ENCODE measurements at regions not wholly inside any gene's neighbourhood (a gene's known extent, or its start where the extent isn't known, plus 50 kb on each side); places are given as distances from the start of the nearest gene placed in this dataset.

GRCh38 chr11:27820249-27820648, 120.0 kb upstream of the BDNF start:
- RAD21 ChIA-PET (ENCODE audit: low non-redundant PET in 1 of 2, low total read pairs in 2 of 2, uncharacterized antibody in 2 of 2, unreplicated experiment in 2 of 2), result no interaction called here
- CTCF ChIA-PET, result no interaction called here
- ATAC-seq, result no peak

More at GRCh38 chr11:27820249-27820648, 120.0 kb upstream of the BDNF start:
- no peaks in the 10 kb centered on the region for H4K20me1 ChIP-seq (ENCODE audit: insufficient read depth)
- intact Hi-C loops (cut with micrococcal nuclease), result no loop called here
- no peak overlapping the region for H3K9ac ChIP-seq (ENCODE audit: low read length)
- no peaks in the 10 kb centered on the region for H3K36me3 ChIP-seq (ENCODE audit: control insufficient read depth in 1 of 2, insufficient read depth in 2 of 2, low read length in 2 of 2)
- H3K9me2 ChIP-seq (ENCODE audit: insufficient read depth), result no peaks in the 10 kb centered on the region
- no peak overlapping the region for H2AFZ ChIP-seq (ENCODE audit: low read depth, low read length, poor library complexity, severe bottlenecking)
- H3K4me2 ChIP-seq (ENCODE audit: low read length), result no peak overlapping the region
- no peaks in the 10 kb centered on the region for H3K4me1 ChIP-seq (ENCODE audit: control insufficient read depth in 1 of 2, insufficient read depth in 2 of 2, low read length in 2 of 2)
- no peaks in the 10 kb centered on the region for H3K79me2 ChIP-seq (ENCODE audit: insufficient read depth, low read length)
- no TSS peak for BruUV-seq (replicated peaks)
- no peak for DNase-seq (ENCODE audit: low read depth, low spot score)
- H3K4me3 ChIP-seq (replicated peaks in 1 of 2; ENCODE audit: low read depth in 1 of 2, low read length in 2 of 2), result no peak overlapping the region
- no peak overlapping the region for H3K27ac ChIP-seq (ENCODE audit: low read depth, low read length)
- POLR2A ChIA-PET, result no interaction called here
- no peaks in the 10 kb centered on the region for H3K9me3 ChIP-seq (ENCODE audit: control insufficient read depth in 1 of 2, insufficient read depth in 1 of 2, low read depth in 1 of 2, low read length in 2 of 2)
- H3K27me3 ChIP-seq (ENCODE audit: insufficient read depth, low read length), result no peaks in the 10 kb centered on the region
- TF ChIP-seq, protein P1, sequence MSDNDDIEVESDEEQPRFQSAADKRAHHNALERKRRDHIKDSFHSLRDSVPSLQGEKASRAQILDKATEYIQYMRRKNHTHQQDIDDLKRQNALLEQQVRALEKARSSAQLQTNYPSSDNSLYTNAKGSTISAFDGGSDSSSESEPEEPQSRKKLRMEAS (IDR thresholded peaks at IDR 0.05), result no peak
- no peak for TF ChIP-seq TCF7L2 (IDR thresholded peaks at IDR 0.05; ENCODE audit: borderline replicate concordance, extremely low read depth, insufficient read depth, insufficient read length)
- TF ChIP-seq POLR2AphosphoS5 (IDR thresholded peaks at IDR 0.05; ENCODE audit: low read depth, low read length), result no peak
- no peak for TF ChIP-seq ELF1 (IDR thresholded peaks at IDR 0.05; ENCODE audit: borderline replicate concordance, low read depth)
- TF ChIP-seq JUND (IDR thresholded peaks at IDR 0.05), result no peak
- TF ChIP-seq, protein P2, sequence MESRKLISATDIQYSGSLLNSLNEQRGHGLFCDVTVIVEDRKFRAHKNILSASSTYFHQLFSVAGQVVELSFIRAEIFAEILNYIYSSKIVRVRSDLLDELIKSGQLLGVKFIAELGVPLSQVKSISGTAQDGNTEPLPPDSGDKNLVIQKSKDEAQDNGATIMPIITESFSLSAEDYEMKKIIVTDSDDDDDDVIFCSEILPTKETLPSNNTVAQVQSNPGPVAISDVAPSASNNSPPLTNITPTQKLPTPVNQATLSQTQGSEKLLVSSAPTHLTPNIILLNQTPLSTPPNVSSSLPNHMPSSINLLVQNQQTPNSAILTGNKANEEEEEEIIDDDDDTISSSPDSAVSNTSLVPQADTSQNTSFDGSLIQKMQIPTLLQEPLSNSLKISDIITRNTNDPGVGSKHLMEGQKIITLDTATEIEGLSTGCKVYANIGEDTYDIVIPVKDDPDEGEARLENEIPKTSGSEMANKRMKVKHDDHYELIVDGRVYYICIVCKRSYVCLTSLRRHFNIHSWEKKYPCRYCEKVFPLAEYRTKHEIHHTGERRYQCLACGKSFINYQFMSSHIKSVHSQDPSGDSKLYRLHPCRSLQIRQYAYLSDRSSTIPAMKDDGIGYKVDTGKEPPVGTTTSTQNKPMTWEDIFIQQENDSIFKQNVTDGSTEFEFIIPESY (IDR thresholded peaks at IDR 0.05; ENCODE audit: extremely low read depth, insufficient replicate concordance, low read length), result no peak
- TF ChIP-seq, protein P3, sequence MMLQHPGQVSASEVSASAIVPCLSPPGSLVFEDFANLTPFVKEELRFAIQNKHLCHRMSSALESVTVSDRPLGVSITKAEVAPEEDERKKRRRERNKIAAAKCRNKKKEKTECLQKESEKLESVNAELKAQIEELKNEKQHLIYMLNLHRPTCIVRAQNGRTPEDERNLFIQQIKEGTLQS (IDR thresholded peaks at IDR 0.05), result no peak
- no peak for TF ChIP-seq EZH2 (IDR thresholded peaks at IDR 0.05)
- no peak for TF ChIP-seq SIN3A (IDR thresholded peaks at IDR 0.05; ENCODE audit: low read depth)
- TF ChIP-seq CTCF (IDR thresholded peaks at IDR 0.05 in 2 of 3, conservative IDR thresholded peaks at IDR 0.05 in 1 of 3; ENCODE audit: borderline replicate concordance in 1 of 3, insufficient read depth in 1 of 3, low read depth in 2 of 3, low read length in 2 of 3), result no peak
- TF ChIP-seq SRF (IDR thresholded peaks at IDR 0.05; ENCODE audit: low read depth), result no peak
- no peak for TF ChIP-seq EGR1 (IDR thresholded peaks at IDR 0.05; ENCODE audit: low read depth)
- TF ChIP-seq POLR2A (IDR thresholded peaks at IDR 0.05; ENCODE audit: borderline replicate concordance, extremely low read depth, insufficient read depth, insufficient read length), result no peak
- TF ChIP-seq REST (IDR thresholded peaks at IDR 0.05; ENCODE audit: low read depth), result no peak
- no peak for TF ChIP-seq RAD21 (IDR thresholded peaks at IDR 0.05; ENCODE audit: low read depth)
